ENCODE measurements at regions not wholly inside any gene's neighbourhood (a gene's known extent, or its start where the extent isn't known, plus 50 kb on each side); places are given as distances from the start of the nearest gene placed in this dataset.

GRCh38 chr21:41110161-41110560, 57.8 kb upstream of the BACE2 start:
- TF ChIP-seq EZH2phosphoT487 (IDR thresholded peaks at IDR 0.05; ENCODE audit: borderline replicate concordance, low read length): no peak
- TF ChIP-seq CTCF (conservative IDR thresholded peaks at IDR 0.05; ENCODE audit: low read depth, low read length): no peak

Data from PC-3 (cell line).